ENCODE measurements at regions not wholly inside any gene's neighbourhood (a gene's known extent, or its start where the extent isn't known, plus 50 kb on each side); places are given as distances from the start of the nearest gene placed in this dataset.

GRCh38 chr17:77427391-77427991 is 286.7 kb downstream of the SEC14L1 start:
- WGBS (ENCODE audit: insufficient coverage), result 18% methylated on average over 8 of the region's 14 CpGs
- Histone ChIP-seq H3K27me3 (ENCODE audit: control insufficient read depth, insufficient read depth, low read length) (no peaks in the 10 kb centered on the region), H3K4me1 (ENCODE audit: control insufficient read depth, insufficient read depth, low read length) (peaks cover 92% of the 10 kb centered on the region), H3K4me3 (ENCODE audit: low read length) (no peak overlapping the region), H3K36me3 (ENCODE audit: control insufficient read depth, insufficient read depth, low read length) (peaks cover 2% of the 10 kb centered on the region), H3K27ac (ENCODE audit: low read length) (peak overlapping the region; percentile 74), H3K9me3 (replicated peaks; ENCODE audit: control insufficient read depth, low read depth, low read length) (no peaks in the 10 kb centered on the region)
- peak; percentile 72 for DNase-seq

GRCh38 chr17:77428020-77428748 is 287.4 kb downstream of the SEC14L1 start:
- Histone ChIP-seq H3K4me1 (ENCODE audit: control insufficient read depth, insufficient read depth, low read length) (peaks cover 92% of the 10 kb centered on the region), H3K27ac (ENCODE audit: low read length) (peak overlapping the region; percentile 74), H3K27me3 (ENCODE audit: control insufficient read depth, insufficient read depth, low read length) (no peaks in the 10 kb centered on the region), H3K9me3 (replicated peaks; ENCODE audit: control insufficient read depth, low read depth, low read length) (no peaks in the 10 kb centered on the region), H3K4me3 (ENCODE audit: low read length) (no peak overlapping the region), H3K36me3 (ENCODE audit: control insufficient read depth, insufficient read depth, low read length) (peaks cover 2% of the 10 kb centered on the region)
- 74% methylated on average over 13 of the region's 13 CpGs for WGBS (ENCODE audit: insufficient coverage)
- peak; percentile 73 for DNase-seq

GRCh38 chr17:77428749-77429368 is 288.1 kb downstream of the SEC14L1 start:
- H3K4me1 ChIP-seq (ENCODE audit: control insufficient read depth, insufficient read depth, low read length), result peaks cover 92% of the 10 kb centered on the region

GRCh38 chr17:77429369-77429968 is 288.7 kb downstream of the SEC14L1 start:
- no peak for DNase-seq
- Histone ChIP-seq H3K9me3 (replicated peaks; ENCODE audit: control insufficient read depth, low read depth, low read length) (no peaks in the 10 kb centered on the region), H3K4me3 (ENCODE audit: low read length) (no peak overlapping the region), H3K27me3 (ENCODE audit: control insufficient read depth, insufficient read depth, low read length) (no peaks in the 10 kb centered on the region), H3K27ac (ENCODE audit: low read length) (peak overlapping the region; percentile 82), H3K4me1 (ENCODE audit: control insufficient read depth, insufficient read depth, low read length) (peaks cover 92% of the 10 kb centered on the region), H3K36me3 (ENCODE audit: control insufficient read depth, insufficient read depth, low read length) (peaks cover 2% of the 10 kb centered on the region)
- WGBS (ENCODE audit: insufficient coverage), result 58% methylated on average over 11 of the region's 14 CpGs

More at GRCh38 chr17:77428749-77429368, 288.1 kb downstream of the SEC14L1 start:
- Histone ChIP-seq H3K27ac (ENCODE audit: low read length) (no peak overlapping the region), H3K27me3 (ENCODE audit: control insufficient read depth, insufficient read depth, low read length) (no peaks in the 10 kb centered on the region), H3K4me3 (ENCODE audit: low read length) (no peak overlapping the region), H3K9me3 (replicated peaks; ENCODE audit: control insufficient read depth, low read depth, low read length) (no peaks in the 10 kb centered on the region), H3K36me3 (ENCODE audit: control insufficient read depth, insufficient read depth, low read length) (peaks cover 2% of the 10 kb centered on the region)
- DNase-seq, result no peak
- 53% methylated on average over 12 of the region's 16 CpGs for WGBS (ENCODE audit: insufficient coverage)

GRCh38 chr17:77429969-77430752 is 289.4 kb downstream of the SEC14L1 start:
- H3K27me3 ChIP-seq (ENCODE audit: control insufficient read depth, insufficient read depth, low read length), result no peaks in the 10 kb centered on the region
- WGBS (ENCODE audit: insufficient coverage), result 12% methylated on average over 14 of the region's 16 CpGs
- DNase-seq, result peak; percentile 95
- peak overlapping the region; percentile 82 for H3K27ac ChIP-seq (ENCODE audit: low read length)
- H3K4me3 ChIP-seq (ENCODE audit: low read length), result no peak overlapping the region
- no peaks in the 10 kb centered on the region for H3K9me3 ChIP-seq (replicated peaks; ENCODE audit: control insufficient read depth, low read depth, low read length)
- H3K4me1 ChIP-seq (ENCODE audit: control insufficient read depth, insufficient read depth, low read length), result peaks cover 92% of the 10 kb centered on the region
- H3K36me3 ChIP-seq (ENCODE audit: control insufficient read depth, insufficient read depth, low read length), result peaks cover 2% of the 10 kb centered on the region

- H3K27ac ChIP-seq (ENCODE audit: low read length), result peak overlapping the region; percentile 88
- H3K4me1 ChIP-seq (ENCODE audit: control insufficient read depth, insufficient read depth, low read length), result peaks cover 92% of the 10 kb centered on the region
- DNase-seq, result no peak
- peaks cover 2% of the 10 kb centered on the region for H3K36me3 ChIP-seq (ENCODE audit: control insufficient read depth, insufficient read depth, low read length)
- no peak overlapping the region for H3K4me3 ChIP-seq (ENCODE audit: low read length)
- no peaks in the 10 kb centered on the region for H3K9me3 ChIP-seq (replicated peaks; ENCODE audit: control insufficient read depth, low read depth, low read length)
- 83% methylated on average over 9 of the region's 16 CpGs for WGBS (ENCODE audit: insufficient coverage)
- no peaks in the 10 kb centered on the region for H3K27me3 ChIP-seq (ENCODE audit: control insufficient read depth, insufficient read depth, low read length)
Measured at GRCh38 chr17:77432034-77432661, 291.4 kb downstream of the SEC14L1 start.

GRCh38 chr17:77432742-77433141 is 292.0 kb downstream of the SEC14L1 start:
- Histone ChIP-seq H3K27ac (ENCODE audit: low read length) (peak overlapping the region; percentile 88), H3K4me1 (ENCODE audit: control insufficient read depth, insufficient read depth, low read length) (peaks cover 92% of the 10 kb centered on the region), H3K27me3 (ENCODE audit: control insufficient read depth, insufficient read depth, low read length) (no peaks in the 10 kb centered on the region), H3K9me3 (replicated peaks; ENCODE audit: control insufficient read depth, low read depth, low read length) (no peaks in the 10 kb centered on the region), H3K4me3 (ENCODE audit: low read length) (no peak overlapping the region), H3K36me3 (ENCODE audit: control insufficient read depth, insufficient read depth, low read length) (peaks cover 4% of the 10 kb centered on the region)
- no peak for DNase-seq
- 17% methylated on average over 9 of the region's 10 CpGs for WGBS (ENCODE audit: insufficient coverage)

GRCh38 chr17:77433385-77434135 is 292.8 kb downstream of the SEC14L1 start:
- H3K4me3 ChIP-seq (ENCODE audit: low read length), result peak overlapping the region; percentile 4
- WGBS (ENCODE audit: insufficient coverage), result 8% methylated on average over 6 of the region's 27 CpGs
- H3K27ac ChIP-seq (ENCODE audit: low read length), result peak overlapping the region; percentile 88
- H3K36me3 ChIP-seq (ENCODE audit: control insufficient read depth, insufficient read depth, low read length), result peaks cover 4% of the 10 kb centered on the region
- H3K9me3 ChIP-seq (replicated peaks; ENCODE audit: control insufficient read depth, low read depth, low read length), result no peaks in the 10 kb centered on the region
- no peaks in the 10 kb centered on the region for H3K27me3 ChIP-seq (ENCODE audit: control insufficient read depth, insufficient read depth, low read length)
- H3K4me1 ChIP-seq (ENCODE audit: control insufficient read depth, insufficient read depth, low read length), result peaks cover 92% of the 10 kb centered on the region
- peak; percentile 87 for DNase-seq

All from muscle of leg (tissue), 3 donors.